ENCODE measurements at regions not wholly inside any gene's neighbourhood (a gene's known extent, or its start where the extent isn't known, plus 50 kb on each side); places are given as distances from the start of the nearest gene placed in this dataset.

GRCh38 chr7:145168879-145169278, 333.0 kb upstream of the TPK1 start:
- TF ChIP-seq CTCF (IDR thresholded peaks at IDR 0.05; ENCODE audit: poor library complexity): no peak
- TF ChIP-seq EZH2 (IDR thresholded peaks at IDR 0.05; ENCODE audit: borderline replicate concordance): no peak
